ENCODE measurements at regions not wholly inside any gene's neighbourhood (a gene's known extent, or its start where the extent isn't known, plus 50 kb on each side); places are given as distances from the start of the nearest gene placed in this dataset.
"Not testable (repeated sequence)": the region's sequence is repeated elsewhere in the genome, so short reads cannot be mapped to it uniquely, and the experiment has no call there.

GRCh38 chr2:2777876-2778275, 446.8 kb upstream of the MYT1L start:
- Histone ChIP-seq H3K4me3 (no peak overlapping the region), H3K27ac (no peak overlapping the region), H3K9me3 (no peaks in the 10 kb centered on the region), H3K4me1 (no peaks in the 10 kb centered on the region), H3K27me3 (no peaks in the 10 kb centered on the region), H3K36me3 (no peaks in the 10 kb centered on the region)
- in situ Hi-C loops (cut with MboI; ENCODE audit: low sequenced_read_pairs in 4 of 4) (no loop called here), intact Hi-C loops (cut with DNase I; ENCODE audit: low total_unique reads) (no loop called here)
- TF ChIP-seq CTCF (IDR thresholded peaks at IDR 0.05 in 4 of 5, conservative IDR thresholded peaks at IDR 0.05 in 1 of 5), result no peak
- no peak for TF ChIP-seq POLR2A (IDR thresholded peaks at IDR 0.05)
- DNase-seq (no peak), ATAC-seq (no peak)

GRCh38 chr2:2777213-2777612, 446.1 kb upstream of the MYT1L start:
- no peak for DNase-seq
- intact Hi-C loops (cut with DNase I; ENCODE audit: low total_unique reads), result no loop called here

GRCh38 chr2:2775018-2775417, 443.9 kb upstream of the MYT1L start:
- Histone ChIP-seq H3K36me3 (no peaks in the 10 kb centered on the region), H3K4me1 (peaks cover 5 to 6% of the 10 kb centered on the region in 2 donors), H3K27me3 (no peaks in the 10 kb centered on the region), H3K9me3 (no peaks in the 10 kb centered on the region), H3K27ac (no peak overlapping the region), H3K4me3 (no peak overlapping the region)
- peak in 1 of 2 donors; percentile 29 for DNase-seq
- peak; percentile 34 to 74 for ATAC-seq
- in situ Hi-C loops (cut with MboI; ENCODE audit: low sequenced_read_pairs in 4 of 4) (no loop called here), intact Hi-C loops (cut with DNase I; ENCODE audit: low total_unique reads) (no loop called here)
- TF ChIP-seq CTCF (IDR thresholded peaks at IDR 0.05 in 4 of 5, conservative IDR thresholded peaks at IDR 0.05 in 1 of 5) (no peak), POLR2A (IDR thresholded peaks at IDR 0.05) (no peak)

More at GRCh38 chr2:2777213-2777612, 446.1 kb upstream of the MYT1L start:
- TF ChIP-seq CTCF (IDR thresholded peaks at IDR 0.05 in 4 of 5, conservative IDR thresholded peaks at IDR 0.05 in 1 of 5) (no peak), POLR2A (IDR thresholded peaks at IDR 0.05) (no peak)
- ATAC-seq, result no peak
- in situ Hi-C loops (cut with MboI; ENCODE audit: low sequenced_read_pairs in 4 of 4), result no loop called here
- Histone ChIP-seq H3K27ac (no peak overlapping the region), H3K4me1 (no peaks in the 10 kb centered on the region), H3K4me3 (no peak overlapping the region), H3K27me3 (no peaks in the 10 kb centered on the region), H3K9me3 (no peaks in the 10 kb centered on the region), H3K36me3 (no peaks in the 10 kb centered on the region)

GRCh38 chr2:2773692-2774091, 442.6 kb upstream of the MYT1L start:
- ATAC-seq (no peak), DNase-seq (no peak)
- intact Hi-C loops (cut with DNase I; ENCODE audit: low total_unique reads) (no loop called here), in situ Hi-C loops (cut with MboI; ENCODE audit: low sequenced_read_pairs in 4 of 4) (no loop called here)
- peaks cover 12 to 16% of the 10 kb centered on the region in 2 donors for H3K4me1 ChIP-seq
- no peaks in the 10 kb centered on the region for H3K36me3 ChIP-seq
- TF ChIP-seq CTCF (IDR thresholded peaks at IDR 0.05 in 4 of 5, conservative IDR thresholded peaks at IDR 0.05 in 1 of 5), result no peak
- no peak for TF ChIP-seq POLR2A (IDR thresholded peaks at IDR 0.05)
- H3K4me3 ChIP-seq, result no peak overlapping the region
- no peaks in the 10 kb centered on the region for H3K9me3 ChIP-seq
- H3K27me3 ChIP-seq, result no peaks in the 10 kb centered on the region
- no peak overlapping the region for H3K27ac ChIP-seq

- H3K9me3 ChIP-seq; ATAC-seq; intact Hi-C loops (cut with DNase I; ENCODE audit: low total_unique reads); H3K4me3 ChIP-seq; DNase-seq; H3K27me3 ChIP-seq; H3K27ac ChIP-seq; in situ Hi-C loops (cut with MboI; ENCODE audit: low sequenced_read_pairs in 4 of 4); H3K36me3 ChIP-seq: not testable (repeated sequence)
- H3K4me1 ChIP-seq, result peaks cover 12 to 16% of the 10 kb centered on the region in 2 donors
Observed at GRCh38 chr2:2773080-2773479, 442.0 kb upstream of the MYT1L start.

Measured in gastrocnemius medialis (tissue), 4 donors.